Neuronal stem cell (in vitro differentiated cells): ENCODE measurements at regions not wholly inside any gene's neighbourhood (a gene's known extent, or its start where the extent isn't known, plus 50 kb on each side); places are given as distances from the start of the nearest gene placed in this dataset.

ENCODE experiments used
- DNase-seq: peaks from one replicate; pipeline ENCODE4 v3.0.0-alpha.2; 2013; ENCODE audit warnings: low spot score
- H2AFZ ChIP-seq: one replicate; pipeline ENCODE4 v1.6.1; 2013; ENCODE audit warnings: mild to moderate bottlenecking, low read length, inconsistent platforms
- H2AK5ac ChIP-seq: 2 replicates; pipeline ENCODE4 v1.6.1; 2013; ENCODE audit warnings: low read depth, mild to moderate bottlenecking, inconsistent platforms, low read length, moderate library complexity, mixed read lengths
- H2BK120ac ChIP-seq: 2 replicates; pipeline ENCODE4 v1.6.1; 2013; ENCODE audit warnings: low read depth, mild to moderate bottlenecking, inconsistent platforms, low read length, moderate library complexity, mixed read lengths
- H2BK12ac ChIP-seq: one replicate; pipeline ENCODE4 v1.6.1; 2013; ENCODE audit warnings: low read length, inconsistent platforms
- H2BK15ac ChIP-seq: 2 replicates; pipeline ENCODE4 v1.6.1; 2013; ENCODE audit warnings: mild to moderate bottlenecking, low read length, inconsistent platforms, mixed read lengths
- H2BK5ac ChIP-seq: one replicate; pipeline ENCODE4 v1.6.1; 2013; ENCODE audit warnings: inconsistent platforms, mild to moderate bottlenecking, low read length, moderate library complexity
- H3K14ac ChIP-seq: one replicate; pipeline ENCODE4 v1.6.1; 2013; ENCODE audit warnings: low read length, inconsistent platforms
- H3K18ac ChIP-seq: 2 replicates; pipeline ENCODE4 v1.6.1; 2013; ENCODE audit warnings: low read length, inconsistent platforms
- H3K23ac ChIP-seq: 2 replicates; pipeline ENCODE4 v1.6.1; 2013; ENCODE audit warnings: low read depth, mild to moderate bottlenecking, mixed read lengths, low read length, inconsistent platforms; ENCODE audit not compliant: poor library complexity
- H3K27ac ChIP-seq: replicated peaks from 3 replicates; pipeline ENCODE4 v1.5.1; 2013; ENCODE audit warnings: low read length, inconsistent platforms
- H3K27me3 ChIP-seq, 3 experiments: 2 replicates each; pipeline ENCODE4 v1.6.1; 2013; ENCODE audit warnings: low read length in 3 of 3, mild to moderate bottlenecking in 2 of 3, inconsistent platforms in 1 of 3, low read depth in 1 of 3, mixed read lengths in 1 of 3, moderate library complexity in 1 of 3; ENCODE audit not compliant: control insufficient read depth in 3 of 3, insufficient read depth in 3 of 3
- H3K36me3 ChIP-seq, 2 donors: replicated peaks in 1 of 2; 2 replicates each; pipeline ENCODE4 v1.6.1; 2013; ENCODE audit warnings: low read length in 2 of 2; ENCODE audit not compliant: control insufficient read depth in 2 of 2, insufficient read depth in 2 of 2
- H3K4ac ChIP-seq: 2 replicates; pipeline ENCODE4 v1.6.1; 2013; ENCODE audit warnings: inconsistent platforms, mild to moderate bottlenecking, low read length, moderate library complexity
- H3K4me1 ChIP-seq, 2 donors: 1 replicate in 1 of 2; 2 replicates in 1 of 2; pipeline ENCODE4 v1.6.1; 2013; ENCODE audit warnings: low read length in 2 of 2, low read depth in 1 of 2; ENCODE audit not compliant: control insufficient read depth in 2 of 2, insufficient read depth in 1 of 2
- H3K4me2 ChIP-seq: one replicate; pipeline ENCODE4 v1.6.1; 2013; ENCODE audit warnings: mild to moderate bottlenecking, low read length, inconsistent platforms; ENCODE audit not compliant: insufficient read depth, poor library complexity, severe bottlenecking
- H3K4me3 ChIP-seq, 2 donors: 2 replicates each; pipeline ENCODE4 v1.5.1; 2013; ENCODE audit warnings: low read length in 2 of 2, mild to moderate bottlenecking in 2 of 2, inconsistent platforms in 1 of 2, moderate library complexity in 1 of 2
- H3K79me1 ChIP-seq: one replicate; pipeline ENCODE4 v1.6.1; 2013; ENCODE audit warnings: low read depth, mild to moderate bottlenecking, inconsistent platforms, low read length, moderate library complexity
- H3K9ac ChIP-seq: one replicate; pipeline ENCODE4 v1.6.1; 2013; ENCODE audit warnings: mild to moderate bottlenecking, low read depth, low read length, inconsistent platforms; ENCODE audit not compliant: poor library complexity
- H3K9me3 ChIP-seq, 2 donors: replicated peaks in 1 of 2; 2 replicates each; pipeline versions ENCODE3 to v1.6.1; 2013; ENCODE audit warnings: low read length in 2 of 2, mild to moderate bottlenecking in 2 of 2, inconsistent platforms in 1 of 2, low read depth in 1 of 2, mixed read lengths in 1 of 2, moderate library complexity in 1 of 2; ENCODE audit not compliant: control insufficient read depth in 2 of 2, insufficient read depth in 1 of 2
- H4K8ac ChIP-seq: one replicate; pipeline ENCODE4 v1.6.1; 2013; ENCODE audit warnings: low read depth, mild to moderate bottlenecking, inconsistent platforms, low read length, moderate library complexity
- H4K91ac ChIP-seq: one replicate; pipeline ENCODE4 v1.6.1; 2013; ENCODE audit warnings: low read length, low read depth, mild to moderate bottlenecking, inconsistent platforms; ENCODE audit not compliant: poor library complexity
- WGBS, 2 donors: extraction: QIAGEN DNeasy Blood & Tissue Kit; methylation state at CpG; one replicate each; pipeline ENCODE4 v1.1.7; 2013; ENCODE audit warnings: missing lambda C conversion rate in 2 of 2, mixed read lengths in 1 of 2; ENCODE audit not compliant: insufficient read length in 2 of 2, insufficient replicate concordance in 1 of 2; ENCODE audit errors: extremely low coverage in 2 of 2; 5-methylcytosine and 5-hydroxymethylcytosine counted together

GRCh38 chr1:222284466-222284865 lies 263.4 kb downstream of the HHIPL2 start:
- H3K18ac ChIP-seq, result no peak overlapping the region

DNA sequence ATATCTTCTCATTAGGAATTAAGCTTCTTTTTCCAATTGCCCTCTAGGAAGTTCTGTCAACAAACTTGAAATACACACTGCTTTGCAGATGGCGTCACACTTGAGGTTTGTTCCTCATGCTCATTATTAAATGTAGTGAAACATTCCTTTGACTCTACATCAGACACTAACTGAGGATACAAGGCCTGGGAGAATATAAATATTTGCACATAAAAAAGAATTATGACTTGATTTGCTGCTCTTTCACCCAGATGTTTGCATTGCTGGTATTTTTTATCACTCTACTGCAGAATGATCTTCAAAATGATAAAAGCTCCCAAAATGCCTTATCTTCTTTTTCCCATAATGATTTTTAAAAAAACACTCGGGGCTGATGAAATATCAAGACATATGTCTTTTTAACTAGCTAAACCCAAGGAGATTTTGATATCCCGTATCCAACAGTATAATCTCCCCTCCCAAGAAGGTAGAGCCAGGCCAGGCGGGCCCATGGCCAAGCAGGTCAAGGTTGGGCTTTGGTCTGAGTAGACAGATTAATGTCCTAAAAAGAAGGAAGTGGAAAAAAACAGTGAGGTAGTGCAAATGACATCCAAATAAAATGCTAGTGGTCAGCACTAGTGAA lies 264.6 kb downstream of the HHIPL2 start:
- no peak overlapping the region for H4K91ac ChIP-seq
- no peak overlapping the region for H2BK12ac ChIP-seq
- H3K9me3 ChIP-seq, result no peaks in the 10 kb centered on the region
- H3K18ac ChIP-seq, result no peak overlapping the region
- H2AK5ac ChIP-seq, result no peak overlapping the region
- H3K79me1 ChIP-seq, result peaks cover 2% of the 10 kb centered on the region
- H3K4me1 ChIP-seq, result no peaks in the 10 kb centered on the region
- H3K36me3 ChIP-seq, result no peaks in the 10 kb centered on the region
- H3K9ac ChIP-seq, result no peak overlapping the region
- H3K14ac ChIP-seq, result no peak overlapping the region
- no peak overlapping the region for H2BK120ac ChIP-seq
- WGBS, 2 donors, result no CpG with 5 or more reads among the region's 4 CpGs
- H3K4ac ChIP-seq, result no peak overlapping the region
- no peak overlapping the region for H4K8ac ChIP-seq
- H3K23ac ChIP-seq, result no peak overlapping the region
- no peak overlapping the region for H2AFZ ChIP-seq
- no peaks in the 10 kb centered on the region for H3K27me3 ChIP-seq
- H2BK5ac ChIP-seq, result no peak overlapping the region
- no peak overlapping the region for H2BK15ac ChIP-seq
- H3K27ac ChIP-seq, result no peak overlapping the region
- no peak overlapping the region for H3K4me3 ChIP-seq
- DNase-seq, result no peak
- H3K4me2 ChIP-seq, result no peak overlapping the region

More at GRCh38 chr1:222284466-222284865, 263.4 kb downstream of the HHIPL2 start:
- peaks cover 2% of the 10 kb centered on the region for H3K79me1 ChIP-seq
- no peaks in the 10 kb centered on the region for H3K4me1 ChIP-seq
- H2BK12ac ChIP-seq, result no peak overlapping the region
- no peak overlapping the region for H2BK120ac ChIP-seq
- no peak overlapping the region for H3K4ac ChIP-seq
- no peak overlapping the region for H4K91ac ChIP-seq
- no peak overlapping the region for H2AFZ ChIP-seq
- H3K4me3 ChIP-seq, result no peak overlapping the region
- no peak for DNase-seq
- H3K36me3 ChIP-seq, result no peaks in the 10 kb centered on the region
- no peaks in the 10 kb centered on the region for H3K27me3 ChIP-seq
- H3K4me2 ChIP-seq, result no peak overlapping the region
- H3K27ac ChIP-seq, result no peak overlapping the region
- no peak overlapping the region for H3K23ac ChIP-seq
- no peak overlapping the region for H3K14ac ChIP-seq
- H2BK15ac ChIP-seq, result no peak overlapping the region
- H3K9ac ChIP-seq, result no peak overlapping the region
- no peak overlapping the region for H4K8ac ChIP-seq
- H3K9me3 ChIP-seq, result no peaks in the 10 kb centered on the region
- no peak overlapping the region for H2BK5ac ChIP-seq
- no peak overlapping the region for H2AK5ac ChIP-seq

- Histone ChIP-seq H3K36me3 (no peaks in the 10 kb centered on the region), H4K91ac (no peak overlapping the region), H3K9ac (no peak overlapping the region), H2BK120ac (no peak overlapping the region), H3K14ac (no peak overlapping the region), H2BK15ac (no peak overlapping the region), H3K27ac (no peak overlapping the region), H2BK5ac (no peak overlapping the region), H3K9me3 (no peaks in the 10 kb centered on the region), H2AFZ (no peak overlapping the region), H3K27me3 (no peaks in the 10 kb centered on the region), H3K4ac (no peak overlapping the region), H2AK5ac (no peak overlapping the region), H4K8ac (no peak overlapping the region), H3K79me1 (peaks cover 2% of the 10 kb centered on the region), H3K18ac (no peak overlapping the region), H3K4me1 (no peaks in the 10 kb centered on the region), H3K4me3 (no peak overlapping the region), H2BK12ac (no peak overlapping the region), H3K23ac (no peak overlapping the region), H3K4me2 (no peak overlapping the region)
- no peak for DNase-seq
- no CpG with 5 or more reads among the region's 3 CpGs for WGBS, 2 donors
Measured at GRCh38 chr1:222279591-222279990, 268.3 kb downstream of the HHIPL2 start.

DNA sequence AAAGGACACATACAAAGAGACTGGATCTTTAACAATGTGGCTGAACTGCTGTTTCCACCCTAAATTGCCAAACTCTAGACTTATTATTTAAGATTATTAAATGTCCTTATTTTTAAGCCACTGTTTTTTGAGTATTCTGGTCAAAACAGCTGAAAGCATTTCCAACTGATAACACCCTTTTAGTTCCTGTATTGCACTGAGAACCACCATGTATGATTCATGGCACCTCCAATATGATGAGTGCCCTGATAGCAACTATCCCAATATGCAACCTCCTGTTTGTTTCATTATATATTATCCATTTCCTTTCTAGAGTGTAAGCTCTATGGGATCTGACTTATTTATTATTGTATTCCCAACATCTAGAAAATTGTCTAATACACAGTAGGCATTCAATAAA lies 269.4 kb downstream of the HHIPL2 start:
- H3K36me3 ChIP-seq, result no peaks in the 10 kb centered on the region
- no peaks in the 10 kb centered on the region for H3K4me1 ChIP-seq
- no peak overlapping the region for H4K8ac ChIP-seq
- no peak overlapping the region for H3K23ac ChIP-seq
- no peaks in the 10 kb centered on the region for H3K27me3 ChIP-seq
- H4K91ac ChIP-seq, result no peak overlapping the region
- H3K18ac ChIP-seq, result no peak overlapping the region
- DNase-seq, result no peak
- no peak overlapping the region for H3K4me2 ChIP-seq
- H3K27ac ChIP-seq, result no peak overlapping the region
- H2AFZ ChIP-seq, result no peak overlapping the region
- H3K9ac ChIP-seq, result no peak overlapping the region
- no peak overlapping the region for H2AK5ac ChIP-seq
- no peak overlapping the region for H2BK5ac ChIP-seq
- no peak overlapping the region for H3K4ac ChIP-seq
- no peaks in the 10 kb centered on the region for H3K79me1 ChIP-seq
- H2BK120ac ChIP-seq, result no peak overlapping the region
- H3K14ac ChIP-seq, result no peak overlapping the region
- H2BK12ac ChIP-seq, result no peak overlapping the region
- H2BK15ac ChIP-seq, result no peak overlapping the region
- no peaks in the 10 kb centered on the region for H3K9me3 ChIP-seq
- H3K4me3 ChIP-seq, result no peak overlapping the region
